ENCODE measurements at regions not wholly inside any gene's neighbourhood (a gene's known extent, or its start where the extent isn't known, plus 50 kb on each side); places are given as distances from the start of the nearest gene placed in this dataset.

- TF ChIP-seq ZNF274 (IDR thresholded peaks at IDR 0.05; ENCODE audit: low read depth, low read length), result no peak
- no peak for TF ChIP-seq YY1 (IDR thresholded peaks at IDR 0.05; ENCODE audit: insufficient read depth, insufficient read length)
Measured at GRCh38 chr6:104537872-104538271, 321.8 kb downstream of the HACE1 start.
